Suprapubic skin (tissue), 4 donors: ENCODE measurements at regions not wholly inside any gene's neighbourhood (a gene's known extent, or its start where the extent isn't known, plus 50 kb on each side); places are given as distances from the start of the nearest gene placed in this dataset.
"Not testable (repeated sequence)": the region's sequence is repeated elsewhere in the genome, so short reads cannot be mapped to it uniquely, and the experiment has no call there.

Experiments used
- DNase-seq, 2 donors: peaks; one replicate each; pipeline ENCODE4 v3.0.0-alpha.2; 2019; ENCODE audit warnings: low spot score in 2 of 2
- H3K27ac ChIP-seq: fragments of 200-600 bp; sonication (generic); one replicate; pipeline ENCODE4 v1.5.1; 2019
- H3K27me3 ChIP-seq: fragments of 200-600 bp; sonication (generic); one replicate; pipeline ENCODE4 v1.5.1; 2019
- H3K36me3 ChIP-seq: fragments of 200-600 bp; sonication (generic); one replicate; pipeline ENCODE4 v1.5.1; 2019
- H3K4me1 ChIP-seq: fragments of 200-600 bp; sonication (generic); one replicate; pipeline ENCODE4 v1.5.1; 2019
- H3K4me3 ChIP-seq: fragments of 200-600 bp; sonication (generic); one replicate; pipeline ENCODE4 v1.5.1; 2019; ENCODE audit warnings: mild to moderate bottlenecking
- H3K9me3 ChIP-seq: fragments of 200-600 bp; sonication (generic); one replicate; pipeline ENCODE4 v1.5.1; 2019
- CTCF ChIP-seq, 2 donors: fragments of 200-600 bp in 1 of 2; fragments of 450-650 bp in 1 of 2; sonication (generic) in 1 of 2; IDR thresholded peaks; one replicate each; pipeline ENCODE4 v1.5.1; 2016 to 2019; ENCODE audit warnings: antibody characterized with exemption in 2 of 2, mild to moderate bottlenecking in 1 of 2, moderate library complexity in 1 of 2
- EP300 ChIP-seq: sonication (generic); formaldehyde crosslinking; IDR thresholded peaks from one replicate; pipeline ENCODE4 v1.6.1; 2017; ENCODE audit warnings: antibody characterized with exemption
- POLR2A ChIP-seq, 2 donors: fragments of 450-650 bp; IDR thresholded peaks; one replicate each; pipeline ENCODE4 v1.6.1; 2017; ENCODE audit warnings: antibody characterized with exemption in 2 of 2, mild to moderate bottlenecking in 2 of 2, moderate library complexity in 2 of 2
- POLR2AphosphoS5 ChIP-seq, 3 donors: sonication (generic); formaldehyde crosslinking; IDR thresholded peaks; one replicate each; pipeline ENCODE4 v1.6.1; 2017; ENCODE audit warnings: antibody characterized with exemption in 3 of 3
- WGBS: methylation state at CpG from one replicate; pipeline ENCODE4 v1.1.5; 2018; 5-methylcytosine and 5-hydroxymethylcytosine counted together

GRCh38 chrX:147498796-147499195 lies 412.9 kb upstream of the FMR1 start:
- H3K4me1 ChIP-seq: no peaks in the 10 kb centered on the region
- DNase-seq: no peak
- 51% methylated on average over 1 of the region's 1 CpG for WGBS

GRCh38 chrX:147522981-147523380 lies 388.7 kb upstream of the FMR1 start:
- 50% methylated on average over 2 of the region's 2 CpGs for WGBS
- no peak overlapping the region for H3K27ac ChIP-seq
- TF ChIP-seq EP300 (no peak), CTCF (IDR thresholded peaks at IDR 0.05) (no peak), POLR2A (IDR thresholded peaks at IDR 0.05) (no peak), POLR2AphosphoS5 (IDR thresholded peaks at IDR 0.05) (no peak)
- H3K27me3 ChIP-seq: no peaks in the 10 kb centered on the region
- H3K36me3 ChIP-seq: no peaks in the 10 kb centered on the region
- no peaks in the 10 kb centered on the region for H3K9me3 ChIP-seq
- H3K4me1 ChIP-seq: no peaks in the 10 kb centered on the region
- DNase-seq: no peak
- H3K4me3 ChIP-seq: no peak overlapping the region

More at GRCh38 chrX:147498796-147499195, 412.9 kb upstream of the FMR1 start:
- Histone ChIP-seq H3K9me3 (no peaks in the 10 kb centered on the region), H3K27ac (no peak overlapping the region), H3K36me3 (no peaks in the 10 kb centered on the region), H3K27me3 (no peaks in the 10 kb centered on the region), H3K4me3 (no peak overlapping the region)
- TF ChIP-seq CTCF (IDR thresholded peaks at IDR 0.05) (no peak), POLR2A (IDR thresholded peaks at IDR 0.05) (no peak), POLR2AphosphoS5 (IDR thresholded peaks at IDR 0.05) (no peak), EP300 (no peak)

- DNase-seq: no peak
- no peaks in the 10 kb centered on the region for H3K9me3 ChIP-seq
- no peaks in the 10 kb centered on the region for H3K4me1 ChIP-seq
- no peaks in the 10 kb centered on the region for H3K27me3 ChIP-seq
- 36% methylated on average over 3 of the region's 3 CpGs for WGBS
- no peak overlapping the region for H3K27ac ChIP-seq
- no peak overlapping the region for H3K4me3 ChIP-seq
- H3K36me3 ChIP-seq: no peaks in the 10 kb centered on the region
- TF ChIP-seq CTCF (IDR thresholded peaks at IDR 0.05) (no peak), POLR2A (IDR thresholded peaks at IDR 0.05) (no peak), POLR2AphosphoS5 (IDR thresholded peaks at IDR 0.05) (no peak), EP300 (no peak)
Measured at GRCh38 chrX:147533426-147533825, 378.3 kb upstream of the FMR1 start.

GRCh38 chrX:147537172-147537571 lies 374.5 kb upstream of the FMR1 start:
- WGBS: 45% methylated on average over 4 of the region's 4 CpGs
- no peaks in the 10 kb centered on the region for H3K4me1 ChIP-seq

GRCh38 chrX:147548023-147548422 lies 363.7 kb upstream of the FMR1 start:
- H3K4me1 ChIP-seq, H3K27ac ChIP-seq, H3K9me3 ChIP-seq, H3K36me3 ChIP-seq, H3K27me3 ChIP-seq, H3K4me3 ChIP-seq, DNase-seq: not testable (repeated sequence)
- 88% methylated on average over 5 of the region's 5 CpGs for WGBS

More at GRCh38 chrX:147537172-147537571, 374.5 kb upstream of the FMR1 start:
- Histone ChIP-seq H3K4me3 (no peak overlapping the region), H3K36me3 (no peaks in the 10 kb centered on the region), H3K27me3 (no peaks in the 10 kb centered on the region), H3K27ac (no peak overlapping the region), H3K9me3 (no peaks in the 10 kb centered on the region)
- no peak for TF ChIP-seq POLR2AphosphoS5 (IDR thresholded peaks at IDR 0.05)
- TF ChIP-seq EP300: no peak
- TF ChIP-seq CTCF (IDR thresholded peaks at IDR 0.05): no peak
- TF ChIP-seq POLR2A (IDR thresholded peaks at IDR 0.05): no peak
- no peak for DNase-seq

- Histone ChIP-seq H3K9me3 (no peaks in the 10 kb centered on the region), H3K4me1 (no peaks in the 10 kb centered on the region), H3K4me3 (no peak overlapping the region), H3K27ac (no peak overlapping the region), H3K36me3 (no peaks in the 10 kb centered on the region), H3K27me3 (no peaks in the 10 kb centered on the region)
- WGBS: 9% methylated on average over 3 of the region's 3 CpGs
- TF ChIP-seq EP300 (no peak), POLR2A (IDR thresholded peaks at IDR 0.05) (no peak), POLR2AphosphoS5 (IDR thresholded peaks at IDR 0.05) (no peak), CTCF (IDR thresholded peaks at IDR 0.05) (no peak)
- DNase-seq: no peak
Measured at GRCh38 chrX:147550217-147550616, 361.5 kb upstream of the FMR1 start.
